Activated T-helper 1 cell treated with anti-CD3 and anti-CD28 coated beads, Interleukin-12 subunit alpha, Interleukin-12 subunit beta, Interleukin-2, Interleukin-4 antibody, amounts not matched to agents 30 ng/mL and 10 ng/mL and 1 ng/mL, durations not matched to agents 14 hours and 24 hours and 36 hours (primary cell): ENCODE measurements at regions not wholly inside any gene's neighbourhood (a gene's known extent, or its start where the extent isn't known, plus 50 kb on each side); places are given as distances from the start of the nearest gene placed in this dataset.
"Not testable (repeated sequence)": the region's sequence is repeated elsewhere in the genome, so short reads cannot be mapped to it uniquely, and the experiment has no call there.

Experiments
- DNase-seq: peaks from one replicate; pipeline ENCODE4 v3.0.0; 2021; ENCODE audit warnings: low spot score
- H3K27ac Mint-ChIP-seq: one replicate; pipeline ENCODE4 v1.8.0; 2021; ENCODE audit warnings: mild to moderate bottlenecking, mixed read lengths
- H3K27me3 Mint-ChIP-seq: one replicate; pipeline ENCODE4 v1.8.0; 2022; ENCODE audit warnings: mild to moderate bottlenecking, moderate library complexity, mixed read lengths; ENCODE audit not compliant: insufficient read depth
- H3K36me3 Mint-ChIP-seq: one replicate; pipeline ENCODE4 v1.8.0; 2021; ENCODE audit warnings: low read depth, mixed read lengths
- H3K4me1 Mint-ChIP-seq: one replicate; pipeline ENCODE4 v1.8.0; 2021; ENCODE audit warnings: low read depth, mixed read lengths
- H3K4me3 Mint-ChIP-seq: one replicate; pipeline ENCODE4 v1.8.0; 2021; ENCODE audit warnings: mild to moderate bottlenecking, moderate library complexity, mixed read lengths
- H3K9me3 Mint-ChIP-seq: one replicate; pipeline ENCODE4 v1.8.0; 2021; ENCODE audit warnings: mixed read lengths
- intact Hi-C: fragments of 100-400 bp; cut with micrococcal nuclease; formaldehyde crosslinking; loops from one replicate; pipeline ENCODE4 v1.15.1; 2024

- no peaks in the 10 kb centered on the region for H3K36me3 Mint-ChIP-seq
- H3K27me3 Mint-ChIP-seq, result peaks cover 4% of the 10 kb centered on the region
- DNase-seq, result no peak
- intact Hi-C loops, result no loop called here
- no peaks in the 10 kb centered on the region for H3K9me3 Mint-ChIP-seq
- H3K4me3 Mint-ChIP-seq, result no peak overlapping the region
- H3K27ac Mint-ChIP-seq, result no peak overlapping the region
- H3K4me1 Mint-ChIP-seq, result no peaks in the 10 kb centered on the region
These were observed 83.1 kb upstream of the VEPH1 start for GRCh38 chr3:157586293-157586692.

GRCh38 chr3:157585386-157585785 is 82.2 kb upstream of the VEPH1 start:
- no peak for DNase-seq
- intact Hi-C loops, result no loop called here
- Mint-ChIP-seq H3K27me3 (peaks cover 2% of the 10 kb centered on the region), H3K9me3 (no peaks in the 10 kb centered on the region), H3K4me3 (no peak overlapping the region), H3K27ac (no peak overlapping the region), H3K36me3 (no peaks in the 10 kb centered on the region), H3K4me1 (no peaks in the 10 kb centered on the region)

GRCh38 chr3:157582637-157582973 is 79.4 kb upstream of the VEPH1 start:
- H3K36me3 Mint-ChIP-seq, result no peaks in the 10 kb centered on the region
- H3K4me3 Mint-ChIP-seq, result no peak overlapping the region
- H3K27ac Mint-ChIP-seq, result no peak overlapping the region
- no peak for DNase-seq
- intact Hi-C loops, result no loop called here
- H3K4me1 Mint-ChIP-seq, result no peaks in the 10 kb centered on the region
- no peaks in the 10 kb centered on the region for H3K27me3 Mint-ChIP-seq
- no peaks in the 10 kb centered on the region for H3K9me3 Mint-ChIP-seq

GRCh38 chr3:157581956-157582636 is 78.9 kb upstream of the VEPH1 start:
- H3K27me3 Mint-ChIP-seq, DNase-seq, H3K9me3 Mint-ChIP-seq, H3K27ac Mint-ChIP-seq, H3K4me3 Mint-ChIP-seq, intact Hi-C loops, H3K36me3 Mint-ChIP-seq, H3K4me1 Mint-ChIP-seq: not testable (repeated sequence)

GRCh38 chr3:157581371-157581770 is 78.2 kb upstream of the VEPH1 start:
- H3K27me3 Mint-ChIP-seq, result no peaks in the 10 kb centered on the region
- H3K9me3 Mint-ChIP-seq, result no peaks in the 10 kb centered on the region
- no peaks in the 10 kb centered on the region for H3K4me1 Mint-ChIP-seq
- H3K4me3 Mint-ChIP-seq, result no peak overlapping the region
- no peaks in the 10 kb centered on the region for H3K36me3 Mint-ChIP-seq
- intact Hi-C loops, result no loop called here
- H3K27ac Mint-ChIP-seq, result no peak overlapping the region
- DNase-seq, result no peak

GRCh38 chr3:157578181-157578580 is 75.0 kb upstream of the VEPH1 start:
- no peaks in the 10 kb centered on the region for H3K36me3 Mint-ChIP-seq
- no peak overlapping the region for H3K4me3 Mint-ChIP-seq
- H3K9me3 Mint-ChIP-seq, result no peaks in the 10 kb centered on the region
- intact Hi-C loops, result no loop called here
- H3K27ac Mint-ChIP-seq, result no peak overlapping the region
- H3K4me1 Mint-ChIP-seq, result no peaks in the 10 kb centered on the region
- H3K27me3 Mint-ChIP-seq, result peaks cover 6% of the 10 kb centered on the region
- no peak for DNase-seq

DNA sequence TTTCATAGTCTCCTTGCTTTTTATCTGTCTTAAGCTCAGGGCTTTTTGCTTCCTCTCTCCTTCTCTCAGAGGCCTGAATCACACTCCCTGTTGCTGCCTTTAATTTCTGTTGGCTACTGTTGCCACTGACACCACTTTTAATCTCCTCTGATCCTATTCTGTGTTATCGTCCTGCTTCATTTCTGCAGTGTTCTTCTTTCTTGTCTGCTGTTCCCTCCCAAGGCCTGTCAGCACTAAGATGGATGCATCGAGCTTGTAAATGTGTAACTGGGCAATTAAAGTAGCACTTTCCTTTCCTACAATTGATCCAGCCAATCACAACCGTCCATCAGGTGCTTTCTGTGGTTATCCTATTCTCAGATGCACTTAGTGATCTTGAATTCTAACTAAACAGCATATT is 71.3 kb upstream of the VEPH1 start:
- H3K4me3 Mint-ChIP-seq, result no peak overlapping the region
- intact Hi-C loops, result no loop called here
- no peaks in the 10 kb centered on the region for H3K4me1 Mint-ChIP-seq

DNA sequence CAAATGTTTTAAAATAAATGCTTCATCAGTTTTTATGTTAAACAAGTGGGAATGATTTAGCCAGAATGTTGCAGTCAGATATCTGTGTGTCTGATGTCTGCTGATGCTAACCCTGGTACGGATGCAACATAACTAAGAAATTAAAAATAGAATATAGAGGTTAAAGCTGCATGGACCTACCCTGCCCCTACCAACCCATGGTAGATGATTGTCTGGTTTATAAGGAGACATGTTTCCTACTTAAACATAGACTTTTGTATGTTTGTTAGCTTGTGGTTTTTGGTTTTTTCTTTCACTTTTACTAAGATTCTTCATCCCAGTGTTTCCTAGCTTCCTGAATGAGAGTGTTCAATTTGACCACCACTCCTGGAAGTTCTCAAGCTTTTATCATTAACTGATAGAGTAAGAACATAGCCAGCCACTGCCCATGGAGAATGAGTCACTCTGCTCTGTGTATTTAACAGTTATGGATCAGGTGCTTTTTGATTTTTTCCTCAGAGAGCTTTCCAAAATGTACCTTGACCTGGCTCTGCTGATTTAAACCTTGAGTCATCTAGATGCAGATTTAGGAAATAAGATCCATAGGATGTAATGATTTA is 70.7 kb upstream of the VEPH1 start:
- intact Hi-C loops, result no loop called here
- no peak overlapping the region for H3K4me3 Mint-ChIP-seq

More for the DNA sequence above, 71.3 kb upstream of the VEPH1 start:
- Mint-ChIP-seq H3K9me3 (no peaks in the 10 kb centered on the region), H3K27me3 (peaks cover 8% of the 10 kb centered on the region), H3K36me3 (no peaks in the 10 kb centered on the region), H3K27ac (no peak overlapping the region)
- DNase-seq, result no peak

DNA sequence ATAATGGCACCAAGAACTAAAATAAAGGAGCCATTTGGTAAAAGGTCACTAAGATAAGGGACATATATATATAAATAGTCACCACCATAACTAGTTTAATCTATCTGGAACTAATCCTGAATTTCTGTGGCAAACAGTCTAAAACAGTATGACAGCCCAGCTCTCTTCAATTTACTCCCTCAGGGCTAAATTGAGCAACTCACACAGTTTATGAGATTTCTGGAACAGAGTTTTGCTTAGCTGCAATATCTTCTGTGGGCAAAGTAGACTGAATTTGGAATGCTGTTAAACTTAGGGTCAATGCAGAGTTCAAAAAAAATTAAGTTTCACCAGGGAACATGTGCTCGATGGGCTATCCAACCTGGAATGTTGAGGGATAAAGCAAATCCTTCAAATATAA is 70.1 kb upstream of the VEPH1 start:
- Mint-ChIP-seq H3K4me3 (no peak overlapping the region), H3K9me3 (no peaks in the 10 kb centered on the region), H3K36me3 (no peaks in the 10 kb centered on the region), H3K27me3 (peaks cover 8% of the 10 kb centered on the region), H3K27ac (no peak overlapping the region), H3K4me1 (no peaks in the 10 kb centered on the region)
- DNase-seq, result no peak
- intact Hi-C loops, result no loop called here

More for the DNA sequence above, 70.7 kb upstream of the VEPH1 start:
- DNase-seq, result no peak
- H3K27ac Mint-ChIP-seq, result no peak overlapping the region
- no peaks in the 10 kb centered on the region for H3K9me3 Mint-ChIP-seq
- H3K27me3 Mint-ChIP-seq, result peaks cover 8% of the 10 kb centered on the region
- no peaks in the 10 kb centered on the region for H3K4me1 Mint-ChIP-seq
- no peaks in the 10 kb centered on the region for H3K36me3 Mint-ChIP-seq

DNA sequence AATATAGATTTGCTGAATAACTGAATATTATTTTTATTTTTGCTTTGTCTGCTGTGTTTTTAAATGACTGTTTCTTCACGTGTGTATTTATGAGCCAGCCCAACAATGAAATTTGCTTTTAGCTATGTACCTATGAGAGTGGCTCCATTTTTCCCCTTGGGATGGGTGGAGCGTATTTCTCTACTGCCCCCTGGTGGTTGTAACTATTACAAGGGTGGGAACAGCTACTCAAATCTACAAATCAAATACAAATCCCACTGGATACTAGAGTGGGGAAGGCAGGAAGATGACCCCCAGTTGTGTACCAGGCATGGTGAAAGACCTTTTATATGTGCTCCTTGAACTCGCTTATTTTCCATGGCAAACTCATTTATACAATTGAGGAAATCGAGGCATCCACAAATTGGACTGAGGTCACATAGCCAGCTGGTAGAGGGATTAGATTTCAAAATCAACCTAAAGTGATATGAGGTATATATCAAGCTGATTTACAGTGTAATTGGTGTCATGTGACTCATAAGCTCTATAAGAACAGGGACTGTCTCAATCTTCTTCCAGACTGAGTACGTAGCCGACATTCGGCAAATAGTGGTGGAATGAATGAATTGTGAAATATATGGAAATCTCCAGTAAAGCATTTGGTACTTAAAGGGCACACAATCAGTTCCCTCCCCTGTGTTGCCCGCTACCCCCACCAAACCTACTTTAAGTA is 69.5 kb upstream of the VEPH1 start:
- no peak for DNase-seq
- intact Hi-C loops, result loop anchor here (1.0 kb wide), 1 partner anchor 40 kb away; no protein-coding TSS in a partner anchor
- H3K36me3 Mint-ChIP-seq, result no peaks in the 10 kb centered on the region

GRCh38 chr3:157566596-157566995 is 63.4 kb upstream of the VEPH1 start:
- peaks cover 11% of the 10 kb centered on the region for H3K27me3 Mint-ChIP-seq
- intact Hi-C loops, result no loop called here
- no peak overlapping the region for H3K4me3 Mint-ChIP-seq
- no peaks in the 10 kb centered on the region for H3K36me3 Mint-ChIP-seq
- DNase-seq, result no peak
- H3K27ac Mint-ChIP-seq, result no peak overlapping the region
- H3K9me3 Mint-ChIP-seq, result no peaks in the 10 kb centered on the region
- no peaks in the 10 kb centered on the region for H3K4me1 Mint-ChIP-seq

More for the DNA sequence above, 69.5 kb upstream of the VEPH1 start:
- H3K27ac Mint-ChIP-seq, result no peak overlapping the region
- H3K4me3 Mint-ChIP-seq, result no peak overlapping the region
- no peaks in the 10 kb centered on the region for H3K9me3 Mint-ChIP-seq
- no peaks in the 10 kb centered on the region for H3K4me1 Mint-ChIP-seq
- peaks cover 8% of the 10 kb centered on the region for H3K27me3 Mint-ChIP-seq

DNA sequence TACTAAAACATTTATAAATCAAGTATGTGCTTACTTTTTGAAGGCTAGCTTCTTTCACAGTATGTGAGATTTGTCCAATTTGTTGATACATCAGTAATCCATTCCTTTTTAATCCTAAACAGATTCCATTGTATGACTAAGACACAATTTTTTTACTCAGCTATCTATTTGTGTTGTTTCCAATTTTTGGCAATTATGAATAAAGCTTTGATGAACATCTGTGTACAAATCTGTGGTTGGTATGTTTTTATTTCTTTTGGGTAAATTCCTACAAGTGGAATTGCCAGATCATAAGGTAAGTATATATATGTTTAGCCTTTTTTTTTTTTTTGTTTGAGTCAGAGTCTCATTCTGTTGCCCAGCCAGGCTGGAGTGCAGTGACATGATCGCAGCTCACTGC is 56.2 kb upstream of the VEPH1 start:
- Mint-ChIP-seq H3K36me3 (no peaks in the 10 kb centered on the region), H3K4me1 (no peaks in the 10 kb centered on the region), H3K27ac (no peak overlapping the region), H3K9me3 (no peaks in the 10 kb centered on the region), H3K27me3 (peaks cover 5% of the 10 kb centered on the region), H3K4me3 (no peak overlapping the region)
- intact Hi-C loops, result no loop called here
- no peak for DNase-seq
